ENCODE measurements at regions not wholly inside any gene's neighbourhood (a gene's known extent, or its start where the extent isn't known, plus 50 kb on each side); places are given as distances from the start of the nearest gene placed in this dataset.

- Mint-ChIP-seq H3K36me3 (peaks cover 25% of the 10 kb centered on the region), H3K27ac (no peak overlapping the region), H3K4me1 (peaks cover 20% of the 10 kb centered on the region), H3K4me3 (no peak overlapping the region), H3K27me3 (no peaks in the 10 kb centered on the region), H3K9me3 (no peaks in the 10 kb centered on the region)
- ATAC-seq, result no peak
Observed at GRCh38 chr6:144647971-144648651, 363.0 kb downstream of the UTRN start.

DNA sequence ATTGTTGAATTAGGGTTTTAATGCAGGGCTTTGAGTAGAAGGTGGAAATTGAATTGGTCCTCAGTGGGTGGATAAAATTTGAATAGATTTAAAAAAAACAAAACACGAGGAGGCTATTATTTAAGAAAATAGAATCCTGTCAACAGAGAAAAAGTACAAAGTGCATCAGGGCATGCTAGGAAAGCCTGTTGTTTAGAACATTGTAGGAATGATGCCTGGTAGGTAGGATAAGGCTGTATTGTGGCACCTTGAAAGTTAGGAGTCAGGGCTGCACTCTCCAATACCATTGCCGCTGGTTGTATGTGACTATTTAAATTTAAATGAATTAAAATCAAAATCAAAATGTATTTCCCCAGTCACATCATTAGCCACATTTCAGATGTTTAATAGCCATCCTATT lies 363.9 kb downstream of the UTRN start:
- no peaks in the 10 kb centered on the region for H3K9me3 Mint-ChIP-seq
- no peak overlapping the region for H3K27ac Mint-ChIP-seq
- H3K4me1 Mint-ChIP-seq, result peaks cover 29% of the 10 kb centered on the region
- no peak overlapping the region for H3K4me3 Mint-ChIP-seq
- no peaks in the 10 kb centered on the region for H3K27me3 Mint-ChIP-seq
- H3K36me3 Mint-ChIP-seq, result peaks cover 23% of the 10 kb centered on the region
- no peak for ATAC-seq

DNA sequence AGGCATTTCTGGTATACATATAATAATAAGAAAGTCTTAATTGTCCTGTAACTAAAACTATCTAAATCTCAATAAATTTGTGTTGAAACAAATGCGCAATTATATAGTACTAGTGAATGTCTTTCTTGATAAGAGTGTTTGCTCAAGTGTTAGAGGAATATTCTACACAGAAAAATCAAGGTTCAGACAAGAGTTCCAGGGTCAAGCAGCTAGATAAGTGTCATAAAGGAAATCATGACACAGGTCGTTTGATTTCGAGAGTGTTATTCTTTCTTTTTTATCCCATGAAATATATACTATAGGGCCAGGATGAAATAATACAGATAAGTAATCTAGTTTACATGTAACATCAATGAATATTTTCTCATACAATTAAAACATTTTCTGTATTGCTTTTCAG lies 366.1 kb downstream of the UTRN start:
- Mint-ChIP-seq H3K9me3 (no peaks in the 10 kb centered on the region), H3K4me1 (peaks cover 35% of the 10 kb centered on the region), H3K4me3 (no peak overlapping the region), H3K27ac (no peak overlapping the region), H3K27me3 (no peaks in the 10 kb centered on the region), H3K36me3 (peaks cover 17% of the 10 kb centered on the region)
- ATAC-seq, result no peak

GRCh38 chr6:144652292-144652891 lies 367.3 kb downstream of the UTRN start:
- Mint-ChIP-seq H3K4me3 (no peak overlapping the region), H3K4me1 (peaks cover 36% of the 10 kb centered on the region), H3K27me3 (no peaks in the 10 kb centered on the region), H3K9me3 (no peaks in the 10 kb centered on the region), H3K36me3 (peaks cover 17% of the 10 kb centered on the region), H3K27ac (peak overlapping the region; percentile 35)
- no peak for ATAC-seq

- H3K27ac Mint-ChIP-seq, result peak overlapping the region; percentile 64
- H3K4me3 Mint-ChIP-seq, result peak overlapping the region; percentile 70
- H3K36me3 Mint-ChIP-seq, result peaks cover 13% of the 10 kb centered on the region
- peaks cover 45% of the 10 kb centered on the region for H3K4me1 Mint-ChIP-seq
- H3K9me3 Mint-ChIP-seq, result no peaks in the 10 kb centered on the region
- ATAC-seq, result peak; percentile 92
- H3K27me3 Mint-ChIP-seq, result no peaks in the 10 kb centered on the region
Observed at GRCh38 chr6:144653885-144654505, 368.9 kb downstream of the UTRN start.

- no peak for ATAC-seq
- peaks cover 51% of the 10 kb centered on the region for H3K4me1 Mint-ChIP-seq
- H3K9me3 Mint-ChIP-seq, result no peaks in the 10 kb centered on the region
- peak overlapping the region; percentile 64 for H3K27ac Mint-ChIP-seq
- H3K4me3 Mint-ChIP-seq, result peak overlapping the region; percentile 70
- H3K27me3 Mint-ChIP-seq, result no peaks in the 10 kb centered on the region
- H3K36me3 Mint-ChIP-seq, result peaks cover 8% of the 10 kb centered on the region
Observed at GRCh38 chr6:144654506-144654905, 369.4 kb downstream of the UTRN start.

DNA sequence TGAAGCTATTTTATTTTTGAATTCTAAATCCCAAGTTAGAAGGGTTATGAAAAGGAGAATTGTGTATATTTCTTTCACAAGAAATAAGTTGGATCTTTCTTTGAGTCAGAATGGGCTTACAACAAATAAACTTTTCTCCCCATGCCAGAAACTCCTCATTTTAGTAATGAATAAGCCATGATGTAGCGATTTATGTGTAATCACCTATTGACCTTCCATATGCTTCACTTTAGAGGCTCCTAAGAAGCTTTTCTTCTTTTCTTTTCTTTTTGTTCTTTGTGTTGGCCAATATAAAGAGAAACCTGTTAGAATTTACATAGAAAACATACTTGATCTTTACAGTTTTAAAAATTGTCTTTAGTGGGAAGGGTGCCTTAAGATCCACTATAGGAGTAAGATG lies 370.2 kb downstream of the UTRN start:
- ATAC-seq, result no peak
- no peaks in the 10 kb centered on the region for H3K36me3 Mint-ChIP-seq
- H3K27ac Mint-ChIP-seq, result peak overlapping the region; percentile 69
- H3K9me3 Mint-ChIP-seq, result no peaks in the 10 kb centered on the region
- no peak overlapping the region for H3K4me3 Mint-ChIP-seq
- H3K27me3 Mint-ChIP-seq, result no peaks in the 10 kb centered on the region
- peaks cover 55% of the 10 kb centered on the region for H3K4me1 Mint-ChIP-seq

DNA sequence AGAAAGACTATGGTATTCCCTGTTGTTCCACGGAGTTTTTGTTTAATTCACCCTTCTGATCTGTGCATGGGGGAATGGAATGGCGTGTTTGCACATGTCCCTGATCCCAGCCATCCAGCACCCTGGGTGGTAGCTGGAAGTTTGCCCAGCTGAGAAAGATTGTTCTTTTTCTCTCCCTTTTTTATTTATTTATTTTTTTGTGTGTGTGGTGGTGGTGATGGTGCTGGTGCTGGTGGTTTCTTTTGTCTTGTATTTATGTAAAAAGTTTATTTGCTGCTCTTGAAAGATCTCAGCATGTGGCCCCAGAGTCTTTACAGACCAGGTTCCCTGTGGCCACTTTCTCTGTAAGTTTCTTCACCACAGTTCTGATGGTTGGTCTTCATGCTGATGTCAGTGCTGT lies 372.6 kb downstream of the UTRN start:
- peaks cover 56% of the 10 kb centered on the region for H3K4me1 Mint-ChIP-seq
- no peak overlapping the region for H3K27ac Mint-ChIP-seq
- H3K27me3 Mint-ChIP-seq, result no peaks in the 10 kb centered on the region

DNA sequence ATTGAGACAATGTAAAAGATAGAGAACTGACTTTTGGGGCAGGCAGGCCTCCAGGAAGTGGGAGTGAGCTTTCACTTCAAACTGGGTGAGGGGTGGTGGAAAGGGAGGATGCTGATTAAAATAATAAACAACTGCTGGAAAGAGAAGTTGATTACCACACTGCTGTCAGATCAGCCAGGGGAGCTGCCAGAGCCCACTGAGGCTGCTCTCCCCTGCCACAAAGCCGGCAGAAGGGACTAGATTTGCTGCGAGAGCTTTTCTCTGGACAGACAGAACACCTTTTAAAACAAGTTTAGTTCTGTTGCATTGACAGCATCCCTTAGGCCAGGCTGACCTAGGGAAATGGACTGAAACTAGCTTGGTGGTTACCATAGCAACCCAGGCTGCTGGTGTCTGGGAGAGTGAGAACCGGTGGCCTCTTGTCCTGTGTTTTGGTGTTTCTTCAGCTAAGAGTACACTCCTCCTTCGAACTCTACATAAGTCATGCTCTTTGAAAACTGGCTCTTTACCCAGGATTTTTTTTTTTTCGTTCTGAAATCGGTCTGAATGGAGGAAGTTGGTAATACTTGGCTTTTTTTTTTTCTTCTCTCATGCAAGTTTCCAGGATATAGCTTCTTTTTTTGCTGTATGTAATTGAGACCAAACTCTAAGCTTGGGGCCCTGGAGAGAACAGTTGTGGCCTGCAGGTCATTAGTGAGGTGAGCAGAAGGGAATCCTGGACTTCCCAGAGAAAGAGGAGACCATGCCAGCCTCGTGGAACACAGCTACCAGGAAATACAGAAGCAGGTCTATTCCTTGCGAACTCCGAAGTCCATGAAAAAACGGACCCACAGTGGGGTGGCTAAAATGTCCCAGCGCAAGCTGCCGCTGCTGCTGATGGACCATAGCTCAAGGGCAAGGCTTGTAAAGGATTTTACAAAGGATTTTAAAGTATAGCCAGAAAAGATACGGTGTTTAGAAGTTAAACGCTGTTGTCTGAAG lies 374.4 kb downstream of the UTRN start:
- no peaks in the 10 kb centered on the region for H3K9me3 Mint-ChIP-seq
- peaks cover 60% of the 10 kb centered on the region for H3K4me1 Mint-ChIP-seq
- peak; percentile 51 for ATAC-seq
- no peak overlapping the region for H3K4me3 Mint-ChIP-seq
- H3K36me3 Mint-ChIP-seq, result peaks cover 13% of the 10 kb centered on the region
- H3K27me3 Mint-ChIP-seq, result no peaks in the 10 kb centered on the region
- peak overlapping the region; percentile 64 for H3K27ac Mint-ChIP-seq

More for the DNA sequence above, 372.6 kb downstream of the UTRN start:
- no peak overlapping the region for H3K4me3 Mint-ChIP-seq
- H3K36me3 Mint-ChIP-seq, result peaks cover 7% of the 10 kb centered on the region
- ATAC-seq, result no peak
- H3K9me3 Mint-ChIP-seq, result no peaks in the 10 kb centered on the region

DNA sequence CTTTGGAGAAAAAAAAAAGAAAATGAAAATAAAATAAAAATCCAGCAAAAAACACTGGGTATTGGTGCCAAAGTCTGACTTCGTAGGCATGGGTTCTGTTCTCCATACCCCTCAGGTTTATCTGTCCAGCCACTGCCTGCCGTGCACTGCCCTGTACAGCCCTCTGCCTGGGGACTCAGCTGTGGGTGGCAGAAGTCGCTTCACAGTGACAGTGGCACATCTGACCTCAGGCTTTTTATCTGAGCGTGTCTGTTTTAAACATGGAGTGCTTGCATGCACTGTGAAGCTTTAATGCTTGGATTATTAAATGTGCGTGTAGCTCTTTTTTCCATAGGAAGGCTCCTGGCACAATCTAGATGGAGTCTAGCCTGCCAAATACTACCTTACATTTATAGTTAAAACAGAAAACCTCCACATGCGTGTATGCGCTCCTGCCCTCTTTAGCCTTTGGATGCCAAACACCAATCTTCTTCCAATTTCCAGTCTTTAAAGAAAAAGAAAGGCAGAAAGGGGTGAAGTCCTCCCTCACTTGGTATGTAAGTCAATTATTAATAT lies 375.5 kb downstream of the UTRN start:
- Mint-ChIP-seq H3K4me1 (peaks cover 56% of the 10 kb centered on the region), H3K4me3 (no peak overlapping the region), H3K27ac (no peak overlapping the region), H3K27me3 (no peaks in the 10 kb centered on the region), H3K36me3 (peaks cover 13% of the 10 kb centered on the region), H3K9me3 (no peaks in the 10 kb centered on the region)
- no peak for ATAC-seq

GRCh38 chr6:144661116-144661806 lies 376.1 kb downstream of the UTRN start:
- H3K4me1 Mint-ChIP-seq, result peaks cover 57% of the 10 kb centered on the region
- H3K27me3 Mint-ChIP-seq, result no peaks in the 10 kb centered on the region
- no peak overlapping the region for H3K27ac Mint-ChIP-seq
- no peaks in the 10 kb centered on the region for H3K9me3 Mint-ChIP-seq
- H3K4me3 Mint-ChIP-seq, result no peak overlapping the region
- ATAC-seq, result no peak
- peaks cover 13% of the 10 kb centered on the region for H3K36me3 Mint-ChIP-seq

DNA sequence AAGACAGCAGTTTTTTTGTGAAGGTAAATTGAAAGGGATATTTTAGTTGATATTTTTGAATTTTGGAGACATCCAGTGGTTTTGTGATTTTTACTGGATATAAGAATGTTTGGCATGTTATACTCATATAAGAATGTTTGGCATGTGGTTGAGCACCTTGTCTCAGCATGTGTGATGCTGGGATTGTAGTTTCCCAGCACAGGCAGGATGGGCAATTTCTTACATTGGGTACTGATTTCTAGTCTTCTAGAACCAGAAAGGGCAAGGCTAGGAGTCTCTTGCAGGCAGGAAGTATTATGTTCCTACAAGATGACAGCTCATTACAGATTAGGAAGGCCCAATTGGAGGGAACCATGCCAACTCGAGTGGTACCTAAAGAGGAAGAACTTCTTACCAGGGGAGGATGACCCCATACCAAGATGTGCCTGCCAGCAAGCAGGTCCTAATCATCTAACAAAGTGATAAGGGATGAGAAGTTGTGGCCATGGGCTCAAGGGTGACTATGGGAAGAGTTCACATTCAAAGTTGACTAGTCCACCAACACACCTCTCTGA lies 377.8 kb downstream of the UTRN start:
- peaks cover 68% of the 10 kb centered on the region for H3K4me1 Mint-ChIP-seq

GRCh38 chr6:144664281-144664680 lies 379.1 kb downstream of the UTRN start:
- ATAC-seq, result no peak
- H3K36me3 Mint-ChIP-seq, result peaks cover 13% of the 10 kb centered on the region
- no peaks in the 10 kb centered on the region for H3K9me3 Mint-ChIP-seq
- H3K4me1 Mint-ChIP-seq, result peaks cover 67% of the 10 kb centered on the region
- H3K4me3 Mint-ChIP-seq, result no peak overlapping the region
- H3K27me3 Mint-ChIP-seq, result no peaks in the 10 kb centered on the region
- peak overlapping the region; percentile 55 for H3K27ac Mint-ChIP-seq

More for the DNA sequence above, 377.8 kb downstream of the UTRN start:
- Mint-ChIP-seq H3K36me3 (peaks cover 13% of the 10 kb centered on the region), H3K27ac (peak overlapping the region; percentile 55), H3K4me3 (no peak overlapping the region), H3K9me3 (no peaks in the 10 kb centered on the region), H3K27me3 (no peaks in the 10 kb centered on the region)
- ATAC-seq, result no peak

- Mint-ChIP-seq H3K4me3 (no peak overlapping the region), H3K27ac (no peak overlapping the region), H3K36me3 (peaks cover 16% of the 10 kb centered on the region), H3K4me1 (peaks cover 60% of the 10 kb centered on the region), H3K27me3 (no peaks in the 10 kb centered on the region), H3K9me3 (peaks cover 3% of the 10 kb centered on the region)
- no peak for ATAC-seq
Observed at GRCh38 chr6:144664947-144665346, 379.8 kb downstream of the UTRN start.

Measured in stimulated activated memory B cell treated with anti-CD40 and anti-IgM and Interleukin-4, amounts not matched to agents 10 μg/mL and 1 μg/mL and 100 μg/mL, for 72 hours (primary cell).